ENCODE measurements at regions not wholly inside any gene's neighbourhood (a gene's known extent, or its start where the extent isn't known, plus 50 kb on each side); places are given as distances from the start of the nearest gene placed in this dataset.

GRCh38 chr1:90591970-90592356 is 125.1 kb downstream of the BARHL2 start:
- TF ChIP-seq, protein P1, sequence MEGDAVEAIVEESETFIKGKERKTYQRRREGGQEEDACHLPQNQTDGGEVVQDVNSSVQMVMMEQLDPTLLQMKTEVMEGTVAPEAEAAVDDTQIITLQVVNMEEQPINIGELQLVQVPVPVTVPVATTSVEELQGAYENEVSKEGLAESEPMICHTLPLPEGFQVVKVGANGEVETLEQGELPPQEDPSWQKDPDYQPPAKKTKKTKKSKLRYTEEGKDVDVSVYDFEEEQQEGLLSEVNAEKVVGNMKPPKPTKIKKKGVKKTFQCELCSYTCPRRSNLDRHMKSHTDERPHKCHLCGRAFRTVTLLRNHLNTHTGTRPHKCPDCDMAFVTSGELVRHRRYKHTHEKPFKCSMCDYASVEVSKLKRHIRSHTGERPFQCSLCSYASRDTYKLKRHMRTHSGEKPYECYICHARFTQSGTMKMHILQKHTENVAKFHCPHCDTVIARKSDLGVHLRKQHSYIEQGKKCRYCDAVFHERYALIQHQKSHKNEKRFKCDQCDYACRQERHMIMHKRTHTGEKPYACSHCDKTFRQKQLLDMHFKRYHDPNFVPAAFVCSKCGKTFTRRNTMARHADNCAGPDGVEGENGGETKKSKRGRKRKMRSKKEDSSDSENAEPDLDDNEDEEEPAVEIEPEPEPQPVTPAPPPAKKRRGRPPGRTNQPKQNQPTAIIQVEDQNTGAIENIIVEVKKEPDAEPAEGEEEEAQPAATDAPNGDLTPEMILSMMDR (IDR thresholded peaks at IDR 0.05; ENCODE audit: borderline replicate concordance, extremely low read depth, low read length, poor library complexity, severe bottlenecking), result no peak
- no peak for TF ChIP-seq EZH2 (IDR thresholded peaks at IDR 0.05; ENCODE audit: borderline replicate concordance, low read depth, low read length, severe bottlenecking)

All from DND-41 (cell line).